Right lobe of liver (tissue), 4 donors: ENCODE measurements at regions not wholly inside any gene's neighbourhood (a gene's known extent, or its start where the extent isn't known, plus 50 kb on each side); places are given as distances from the start of the nearest gene placed in this dataset.

Experiments used
- CTCF ChIP-seq, 4 donors: fragments of 200-600 bp in 3 of 4; fragments of 450-650 bp in 1 of 4; IDR thresholded peaks; one replicate each; pipeline versions ENCODE4 v1.5.1 to v1.8.0; 2016 to 2022; ENCODE audit warnings: antibody characterized with exemption in 4 of 4, mild to moderate bottlenecking in 2 of 4
- POLR2A ChIP-seq: fragments of 450-650 bp; IDR thresholded peaks from one replicate; pipeline ENCODE4 v1.6.1; 2017; ENCODE audit warnings: antibody characterized with exemption, mild to moderate bottlenecking
- donor health status: DM: no; HTN: no; CAD: no.
- donor health status: DM: no; HTN: no; CAD: no.
- donor health status: DM: no; HTN: yes; CAD: no.

- TF ChIP-seq POLR2A, result no peak
- no peak for TF ChIP-seq CTCF (IDR thresholded peaks at IDR 0.05)
Measured at GRCh38 chr4:138049355-138049754, 192.8 kb downstream of the SLC7A11 start.
